GM21381 (cell line): ENCODE measurements at regions not wholly inside any gene's neighbourhood (a gene's known extent, or its start where the extent isn't known, plus 50 kb on each side); places are given as distances from the start of the nearest gene placed in this dataset.
"Not testable (repeated sequence)": the region's sequence is repeated elsewhere in the genome, so short reads cannot be mapped to it uniquely, and the experiment has no call there.

ENCODE experiments used
- ATAC-seq: cut with Tn5 transposase; IDR thresholded peaks from one replicate; pipeline ENCODE4 v1.9.1; 2021; ENCODE audit warnings: mild to moderate bottlenecking, moderate library complexity; ENCODE audit not compliant: unreplicated experiment

- ATAC-seq: no peak
These were observed 1582.1 kb upstream of the SLC10A2 start for GRCh38 chr13:104648291-104648690.

GRCh38 chr13:104645786-104646185, 1579.6 kb upstream of the SLC10A2 start:
- ATAC-seq: no peak

- no peak for ATAC-seq
These were observed 1575.1 kb upstream of the SLC10A2 start for GRCh38 chr13:104641309-104641708.

GRCh38 chr13:104635879-104636278, 1569.7 kb upstream of the SLC10A2 start:
- ATAC-seq: no peak

- ATAC-seq: no peak
These were observed 1567.8 kb upstream of the SLC10A2 start for GRCh38 chr13:104634016-104634415.

GRCh38 chr13:104632736-104633135, 1566.5 kb upstream of the SLC10A2 start:
- no peak for ATAC-seq

GRCh38 chr13:104625201-104625600, 1559.0 kb upstream of the SLC10A2 start:
- no peak for ATAC-seq

GRCh38 chr13:104616990-104617389, 1550.8 kb upstream of the SLC10A2 start:
- ATAC-seq: no peak

- no peak for ATAC-seq
These were observed 1548.3 kb upstream of the SLC10A2 start for GRCh38 chr13:104614361-104615145.

- ATAC-seq: no peak
These were observed 1542.1 kb upstream of the SLC10A2 start for GRCh38 chr13:104608331-104608730.

- not testable (repeated sequence) for ATAC-seq
These were observed 1539.2 kb upstream of the SLC10A2 start for GRCh38 chr13:104605435-104605834.

GRCh38 chr13:104597546-104598180, 1531.4 kb upstream of the SLC10A2 start:
- no peak for ATAC-seq

GRCh38 chr13:104595511-104595910, 1529.3 kb upstream of the SLC10A2 start:
- no peak for ATAC-seq

- ATAC-seq: no peak
These were observed 1528.6 kb upstream of the SLC10A2 start for GRCh38 chr13:104594806-104595205.

- no peak for ATAC-seq
These were observed 1527.5 kb upstream of the SLC10A2 start for GRCh38 chr13:104593693-104594092.

- ATAC-seq: no peak
These were observed 1527.0 kb upstream of the SLC10A2 start for GRCh38 chr13:104593251-104593576.

GRCh38 chr13:104592545-104593250, 1526.5 kb upstream of the SLC10A2 start:
- no peak for ATAC-seq

- ATAC-seq: no peak
These were observed 1525.9 kb upstream of the SLC10A2 start for GRCh38 chr13:104592127-104592526.

GRCh38 chr13:104586051-104586746, 1520.0 kb upstream of the SLC10A2 start:
- no peak for ATAC-seq

- ATAC-seq: no peak
These were observed 1518.3 kb upstream of the SLC10A2 start for GRCh38 chr13:104584481-104584880.

- no peak for ATAC-seq
These were observed 1514.7 kb upstream of the SLC10A2 start for GRCh38 chr13:104580931-104581330.
